ENCODE measurements at regions not wholly inside any gene's neighbourhood (a gene's known extent, or its start where the extent isn't known, plus 50 kb on each side); places are given as distances from the start of the nearest gene placed in this dataset.

GRCh38 chr2:6109831-6110230 is 417.6 kb downstream of the SOX11 start:
- no peak overlapping the region for H3K4me3 ChIP-seq (ENCODE audit: low read length)
- TF ChIP-seq CTCF (IDR thresholded peaks at IDR 0.05; ENCODE audit: insufficient read depth, low read depth, low read length, missing control alignments), result no peak
- DNase-seq (ENCODE audit: low read depth), result no peak

GRCh38 chr2:6111781-6112261 is 419.6 kb downstream of the SOX11 start:
- TF ChIP-seq CTCF (IDR thresholded peaks at IDR 0.05; ENCODE audit: insufficient read depth, low read depth, low read length, missing control alignments), result no peak

DNA sequence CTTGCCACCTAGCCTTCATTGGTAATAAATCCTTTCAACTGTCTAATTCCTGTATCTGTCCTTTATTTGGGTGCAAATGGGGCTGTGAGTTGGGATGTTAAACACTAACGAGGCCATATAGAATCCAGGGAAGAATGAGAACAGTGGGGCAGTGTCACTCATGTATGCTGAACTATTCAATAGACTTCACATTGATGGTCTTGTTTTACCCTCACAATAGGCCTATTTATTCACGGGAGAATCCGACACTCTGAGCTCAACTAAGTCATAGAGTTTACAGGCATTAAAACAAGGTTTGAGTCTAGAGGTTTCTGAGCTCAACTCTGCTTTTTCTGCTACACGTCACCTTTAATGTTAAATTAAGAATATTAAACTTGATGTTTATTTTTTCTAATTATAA is 421.6 kb downstream of the SOX11 start:
- TF ChIP-seq CTCF (IDR thresholded peaks at IDR 0.05; ENCODE audit: insufficient read depth, low read depth, low read length, missing control alignments), result no peak
- no peak overlapping the region for H3K4me3 ChIP-seq (ENCODE audit: low read length)
- DNase-seq (ENCODE audit: low read depth), result no peak

More at GRCh38 chr2:6111781-6112261, 419.6 kb downstream of the SOX11 start:
- DNase-seq (ENCODE audit: low read depth), result no peak
- H3K4me3 ChIP-seq (ENCODE audit: low read length), result no peak overlapping the region

DNA sequence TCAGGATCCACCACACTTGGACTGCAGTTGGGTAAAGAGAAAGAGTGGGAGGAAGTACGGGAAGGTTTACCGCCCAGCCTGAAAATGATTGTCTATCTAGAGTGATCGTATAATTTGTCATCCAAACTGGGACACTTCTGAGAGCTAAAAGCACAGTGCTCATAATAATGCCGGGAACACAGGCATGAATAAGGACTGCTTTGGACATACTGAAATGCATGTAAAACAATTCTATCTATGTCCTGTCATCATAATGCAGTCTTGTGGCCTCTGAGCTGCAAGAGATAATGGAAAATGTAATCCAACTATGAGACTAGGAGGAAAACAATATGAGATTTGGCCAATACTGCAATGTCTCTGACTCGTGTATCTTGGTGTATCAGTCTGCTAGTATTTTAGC is 435.5 kb downstream of the SOX11 start:
- DNase-seq (ENCODE audit: low read depth), result no peak
- TF ChIP-seq CTCF (IDR thresholded peaks at IDR 0.05; ENCODE audit: insufficient read depth, low read depth, low read length, missing control alignments), result no peak

DNA sequence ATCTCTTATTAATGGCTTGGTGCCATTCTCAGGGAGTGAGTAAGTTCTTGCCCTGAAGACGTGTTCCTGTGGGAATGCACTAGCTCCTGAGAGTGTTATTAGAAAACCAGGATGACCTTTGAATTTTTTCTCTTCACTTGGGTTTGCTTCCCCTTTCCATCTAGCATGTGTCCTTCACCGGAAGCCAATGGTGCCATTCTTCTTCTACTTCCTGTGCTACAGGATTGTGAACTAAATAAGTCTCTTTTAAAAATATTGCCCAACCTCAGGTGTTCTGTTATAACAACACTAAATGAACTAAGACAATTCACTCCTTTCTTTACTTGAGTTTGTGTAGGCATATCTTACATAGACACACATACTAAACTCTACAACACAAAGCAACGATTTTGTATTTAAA is 447.0 kb downstream of the SOX11 start:
- no peak for TF ChIP-seq CTCF (IDR thresholded peaks at IDR 0.05; ENCODE audit: insufficient read depth, low read depth, low read length, missing control alignments)
- no peak overlapping the region for H3K4me3 ChIP-seq (ENCODE audit: low read length)

More for the DNA sequence above, 435.5 kb downstream of the SOX11 start:
- no peak overlapping the region for H3K4me3 ChIP-seq (ENCODE audit: low read length)

GRCh38 chr2:6139916-6140315 is 447.7 kb downstream of the SOX11 start:
- no peak overlapping the region for H3K4me3 ChIP-seq (ENCODE audit: low read length)
- DNase-seq (ENCODE audit: low read depth), result no peak
- no peak for TF ChIP-seq CTCF (IDR thresholded peaks at IDR 0.05; ENCODE audit: insufficient read depth, low read depth, low read length, missing control alignments)

More for the DNA sequence above, 447.0 kb downstream of the SOX11 start:
- DNase-seq (ENCODE audit: low read depth), result no peak

- H3K4me3 ChIP-seq (ENCODE audit: low read length), result no peak overlapping the region
- DNase-seq (ENCODE audit: low read depth), result no peak
- no peak for TF ChIP-seq CTCF (IDR thresholded peaks at IDR 0.05; ENCODE audit: insufficient read depth, low read depth, low read length, missing control alignments)
Measured at GRCh38 chr2:6140509-6140908, 448.3 kb downstream of the SOX11 start.
